Central memory CD8-positive, alpha-beta T cell (primary cell): ENCODE measurements at regions not wholly inside any gene's neighbourhood (a gene's known extent, or its start where the extent isn't known, plus 50 kb on each side); places are given as distances from the start of the nearest gene placed in this dataset.
A peak's percentile ranks its signal among the peaks of the same experiment; 100 is the strongest.
"Not testable (repeated sequence)": the region's sequence is repeated elsewhere in the genome, so short reads cannot be mapped to it uniquely, and the experiment has no call there.

ENCODE experiments used
- ATAC-seq: fragments of 150-1000 bp; cut with Tn5 transposase; replicated peaks from 2 replicates; pipeline ENCODE4 v1.10.0; 2022; ENCODE audit warnings: mild to moderate bottlenecking, moderate FRiP score, moderate number of reproducible peaks; ENCODE audit not compliant: poor library complexity, severe bottlenecking; ENCODE audit errors: extremely low read depth
- DNase-seq, 2 donors: peaks; one replicate each; pipeline ENCODE4 v3.0.0; 2021; ENCODE audit warnings: low spot score in 2 of 2
- H3K27ac Mint-ChIP-seq: one replicate; pipeline ENCODE4 v1.8.0; 2022; ENCODE audit warnings: low read depth, mild to moderate bottlenecking, moderate library complexity, mixed read lengths
- H3K27me3 Mint-ChIP-seq: one replicate; pipeline ENCODE4 v1.8.0; 2022; ENCODE audit warnings: mixed read lengths
- H3K36me3 Mint-ChIP-seq: one replicate; pipeline ENCODE4 v1.8.0; 2022; ENCODE audit warnings: mild to moderate bottlenecking, moderate library complexity, mixed read lengths; ENCODE audit not compliant: insufficient read depth
- H3K4me1 Mint-ChIP-seq: one replicate; pipeline ENCODE4 v1.8.0; 2022; ENCODE audit warnings: mixed read lengths
- H3K4me3 Mint-ChIP-seq: one replicate; pipeline ENCODE4 v1.8.0; 2022; ENCODE audit warnings: mild to moderate bottlenecking, moderate library complexity, mixed read lengths
- H3K9me3 Mint-ChIP-seq: one replicate; pipeline ENCODE4 v1.8.0; 2022; ENCODE audit warnings: mixed read lengths

GRCh38 chr10:28429045-28429444 lies 103.9 kb upstream of the WAC start:
- H3K4me1 Mint-ChIP-seq: peaks cover 9% of the 10 kb centered on the region
- ATAC-seq (no peak), DNase-seq (no peak)
- H3K36me3 Mint-ChIP-seq: no peaks in the 10 kb centered on the region
- peaks cover 13% of the 10 kb centered on the region for H3K27me3 Mint-ChIP-seq
- no peaks in the 10 kb centered on the region for H3K9me3 Mint-ChIP-seq
- H3K4me3 Mint-ChIP-seq: no peak overlapping the region
- no peak overlapping the region for H3K27ac Mint-ChIP-seq

- H3K9me3 Mint-ChIP-seq: no peaks in the 10 kb centered on the region
- peaks cover 9% of the 10 kb centered on the region for H3K4me1 Mint-ChIP-seq
- no peak overlapping the region for H3K27ac Mint-ChIP-seq
- H3K4me3 Mint-ChIP-seq: no peak overlapping the region
- H3K27me3 Mint-ChIP-seq: peaks cover 6% of the 10 kb centered on the region
- ATAC-seq (no peak), DNase-seq (no peak)
- no peaks in the 10 kb centered on the region for H3K36me3 Mint-ChIP-seq
These were observed 103.2 kb upstream of the WAC start for GRCh38 chr10:28429573-28430216.

DNA sequence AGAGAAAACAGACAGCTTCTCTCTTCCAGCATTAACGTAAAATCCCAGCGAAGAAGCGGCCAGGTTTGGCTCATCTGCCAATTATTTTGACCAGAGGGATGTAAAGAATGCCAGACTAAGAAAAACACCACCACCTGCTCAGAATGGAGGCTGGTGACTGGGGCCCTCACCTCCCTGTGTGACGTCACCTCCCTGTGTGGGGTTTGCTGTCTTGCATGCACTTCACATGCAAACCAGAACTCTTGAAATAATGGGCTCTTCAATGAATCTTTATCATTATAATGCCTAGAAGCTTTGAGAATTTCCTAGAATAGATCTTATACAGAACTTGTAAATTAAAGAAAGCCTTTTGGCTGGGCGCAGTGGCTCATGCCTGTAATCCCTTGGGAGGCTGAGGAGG lies 101.8 kb upstream of the WAC start:
- no peak for ATAC-seq
- H3K36me3 Mint-ChIP-seq: no peaks in the 10 kb centered on the region
- H3K27ac Mint-ChIP-seq: no peak overlapping the region
- peaks cover 9% of the 10 kb centered on the region for H3K4me1 Mint-ChIP-seq
- H3K27me3 Mint-ChIP-seq: no peaks in the 10 kb centered on the region
- no peak for DNase-seq
- no peak overlapping the region for H3K4me3 Mint-ChIP-seq
- no peaks in the 10 kb centered on the region for H3K9me3 Mint-ChIP-seq

- ATAC-seq: peak; percentile 32
These were observed 100.7 kb upstream of the WAC start for GRCh38 chr10:28432210-28432676.

GRCh38 chr10:28434063-28434462 lies 98.9 kb upstream of the WAC start:
- H3K27ac Mint-ChIP-seq: no peak overlapping the region
- H3K9me3 Mint-ChIP-seq: no peaks in the 10 kb centered on the region
- no peaks in the 10 kb centered on the region for H3K36me3 Mint-ChIP-seq

More at GRCh38 chr10:28432210-28432676, 100.7 kb upstream of the WAC start:
- DNase-seq: no peak
- no peak overlapping the region for H3K27ac Mint-ChIP-seq
- H3K27me3 Mint-ChIP-seq: peaks cover 11% of the 10 kb centered on the region
- H3K36me3 Mint-ChIP-seq: no peaks in the 10 kb centered on the region
- H3K4me1 Mint-ChIP-seq: peaks cover 9% of the 10 kb centered on the region
- no peaks in the 10 kb centered on the region for H3K9me3 Mint-ChIP-seq
- no peak overlapping the region for H3K4me3 Mint-ChIP-seq

GRCh38 chr10:28442403-28442802 lies 90.5 kb upstream of the WAC start:
- Mint-ChIP-seq H3K36me3 (no peaks in the 10 kb centered on the region), H3K4me1 (no peaks in the 10 kb centered on the region), H3K27ac (no peak overlapping the region), H3K4me3 (no peak overlapping the region), H3K27me3 (peaks cover 44% of the 10 kb centered on the region), H3K9me3 (no peaks in the 10 kb centered on the region)
- ATAC-seq: no peak
- no peak for DNase-seq

More at GRCh38 chr10:28434063-28434462, 98.9 kb upstream of the WAC start:
- Mint-ChIP-seq H3K4me1 (peaks cover 9% of the 10 kb centered on the region), H3K4me3 (no peak overlapping the region), H3K27me3 (peaks cover 26% of the 10 kb centered on the region)
- DNase-seq (no peak), ATAC-seq (no peak)

GRCh38 chr10:28444031-28444430 lies 88.9 kb upstream of the WAC start:
- Mint-ChIP-seq H3K36me3 (no peaks in the 10 kb centered on the region), H3K9me3 (no peaks in the 10 kb centered on the region), H3K27ac (no peak overlapping the region), H3K27me3 (peaks cover 35% of the 10 kb centered on the region), H3K4me3 (no peak overlapping the region), H3K4me1 (no peaks in the 10 kb centered on the region)
- no peak for DNase-seq
- ATAC-seq: no peak

DNA sequence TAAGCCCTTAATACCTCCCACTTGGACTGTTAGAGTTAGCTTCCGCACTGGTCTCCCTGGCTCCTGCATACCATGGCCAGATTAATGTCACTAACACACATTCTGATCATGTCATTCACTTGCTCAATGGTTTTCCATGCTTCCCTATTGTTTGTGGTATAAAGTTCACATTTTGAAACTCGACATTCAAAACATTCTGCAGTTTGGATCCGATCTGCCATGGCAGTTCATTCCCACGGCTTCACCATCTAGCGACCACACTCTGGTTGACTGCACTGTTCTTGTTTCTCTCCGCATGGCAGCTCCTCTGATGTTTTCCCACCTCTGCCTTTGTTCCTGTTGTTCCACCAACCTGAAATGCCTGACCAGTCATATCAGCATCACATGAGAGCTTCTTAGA lies 87.4 kb upstream of the WAC start:
- no peak for ATAC-seq
- Mint-ChIP-seq H3K9me3 (no peaks in the 10 kb centered on the region), H3K27me3 (peaks cover 36% of the 10 kb centered on the region), H3K4me1 (no peaks in the 10 kb centered on the region), H3K36me3 (no peaks in the 10 kb centered on the region), H3K27ac (no peak overlapping the region), H3K4me3 (no peak overlapping the region)
- no peak for DNase-seq

DNA sequence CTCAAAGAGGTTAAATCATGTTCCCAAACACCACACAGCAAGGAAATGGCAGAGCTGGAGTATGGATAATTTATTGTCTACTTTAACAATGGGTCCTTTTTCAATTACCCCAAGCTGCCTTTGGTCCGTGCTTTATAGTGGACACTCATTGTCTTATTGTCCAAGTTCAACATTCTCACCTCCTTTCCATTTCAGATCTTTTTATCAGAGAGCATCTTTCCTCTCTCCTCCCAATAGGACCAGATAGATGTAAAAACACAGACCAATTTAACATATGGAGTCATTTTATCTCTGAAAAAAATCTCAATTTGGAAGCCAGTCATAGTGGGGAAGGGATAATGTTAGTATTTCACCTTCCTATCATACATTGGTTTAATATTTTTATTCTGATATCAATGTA lies 83.5 kb upstream of the WAC start:
- no peak for ATAC-seq
- H3K9me3 Mint-ChIP-seq: no peaks in the 10 kb centered on the region

GRCh38 chr10:28449926-28450325 lies 83.0 kb upstream of the WAC start:
- Mint-ChIP-seq H3K9me3 (no peaks in the 10 kb centered on the region), H3K36me3 (no peaks in the 10 kb centered on the region), H3K27ac (no peak overlapping the region), H3K4me1 (no peaks in the 10 kb centered on the region), H3K4me3 (no peak overlapping the region), H3K27me3 (peaks cover 53% of the 10 kb centered on the region)
- ATAC-seq (no peak), DNase-seq (no peak)

More for the DNA sequence above, 83.5 kb upstream of the WAC start:
- DNase-seq: no peak
- H3K36me3 Mint-ChIP-seq: no peaks in the 10 kb centered on the region
- H3K27me3 Mint-ChIP-seq: peaks cover 49% of the 10 kb centered on the region
- no peak overlapping the region for H3K27ac Mint-ChIP-seq
- no peak overlapping the region for H3K4me3 Mint-ChIP-seq
- H3K4me1 Mint-ChIP-seq: no peaks in the 10 kb centered on the region

GRCh38 chr10:28453926-28454325 lies 79.0 kb upstream of the WAC start:
- Mint-ChIP-seq H3K4me3 (no peak overlapping the region), H3K4me1 (no peaks in the 10 kb centered on the region), H3K9me3 (no peaks in the 10 kb centered on the region), H3K36me3 (no peaks in the 10 kb centered on the region), H3K27ac (no peak overlapping the region), H3K27me3 (peaks cover 64% of the 10 kb centered on the region)
- ATAC-seq (no peak), DNase-seq (no peak)

DNA sequence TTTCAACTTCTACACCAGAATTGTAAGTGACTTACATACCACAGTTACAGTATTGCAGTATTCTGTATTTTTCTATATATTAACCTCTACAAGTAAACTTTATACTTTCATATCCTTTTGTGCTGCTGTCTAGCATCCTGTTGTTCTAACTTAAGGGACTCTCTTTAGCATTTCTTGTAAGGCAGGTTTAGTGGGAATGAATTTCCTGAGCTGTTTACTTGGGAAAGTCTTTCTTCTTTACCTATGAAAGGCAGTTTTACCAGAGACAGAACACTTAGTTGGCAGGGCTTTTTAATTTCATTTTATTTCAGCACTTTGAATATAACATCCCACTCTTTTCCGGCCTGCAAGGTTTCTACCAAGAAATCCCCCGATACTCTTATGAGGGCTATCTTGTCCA lies 75.8 kb upstream of the WAC start:
- Mint-ChIP-seq H3K27me3 (peaks cover 80% of the 10 kb centered on the region), H3K36me3 (no peaks in the 10 kb centered on the region), H3K4me3 (no peak overlapping the region), H3K27ac (no peak overlapping the region), H3K9me3 (no peaks in the 10 kb centered on the region), H3K4me1 (no peaks in the 10 kb centered on the region)
- ATAC-seq (no peak), DNase-seq (no peak)

DNA sequence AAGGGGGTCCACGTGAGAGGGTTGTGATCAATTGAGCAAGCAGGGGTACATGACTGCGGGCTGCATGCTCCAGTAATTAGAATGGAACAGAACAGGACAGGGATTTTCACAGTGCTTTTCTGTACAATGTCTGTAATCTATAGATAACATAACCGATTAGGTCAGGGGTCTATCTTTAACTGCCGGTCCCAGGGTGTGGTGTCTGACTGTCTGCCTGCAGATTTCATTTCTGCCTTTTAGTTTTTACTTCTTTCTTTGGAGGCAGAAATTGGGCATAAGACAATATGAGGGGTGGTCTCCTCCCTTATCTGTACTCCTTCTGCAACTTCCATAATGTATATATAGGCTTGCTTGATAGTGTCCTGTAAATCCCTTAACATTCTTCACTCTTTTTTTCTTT lies 75.0 kb upstream of the WAC start:
- not testable (repeated sequence) for H3K9me3 Mint-ChIP-seq, H3K27ac Mint-ChIP-seq, H3K4me1 Mint-ChIP-seq, H3K36me3 Mint-ChIP-seq, DNase-seq, H3K4me3 Mint-ChIP-seq, ATAC-seq
- peaks cover 84% of the 10 kb centered on the region for H3K27me3 Mint-ChIP-seq
